ENCODE measurements at regions not wholly inside any gene's neighbourhood (a gene's known extent, or its start where the extent isn't known, plus 50 kb on each side); places are given as distances from the start of the nearest gene placed in this dataset.

DNA sequence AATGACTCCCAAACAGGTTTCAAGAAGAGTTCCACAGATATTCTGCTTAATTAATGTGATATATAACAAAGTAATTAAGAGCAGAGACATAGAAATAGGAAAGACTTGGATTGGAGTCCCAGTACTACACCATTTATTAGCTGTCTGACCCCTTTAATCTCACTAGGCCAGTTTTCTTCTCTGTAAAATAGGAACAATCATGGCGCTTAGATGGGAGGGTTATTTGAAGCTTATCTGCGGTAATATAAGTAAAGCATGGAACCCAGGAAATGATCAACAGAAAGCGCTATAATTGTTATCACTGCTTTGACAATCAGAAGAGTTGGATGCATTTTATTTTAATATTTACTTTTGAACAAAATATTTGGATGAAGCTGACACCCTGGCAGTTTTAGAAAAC lies 71.3 kb upstream of the IFNE start:
- Histone ChIP-seq H3K36me3 (ENCODE audit: low read depth) (no peaks in the 10 kb centered on the region), H3K9me3 (no peaks in the 10 kb centered on the region), H3K4me3 (no peak overlapping the region), H3K4me1 (ENCODE audit: low read depth) (peaks cover under 1% of the 10 kb centered on the region)
- DNase-seq (no peak), ATAC-seq (no peak)
- intact Hi-C loops (cut with DNase I, micrococcal nuclease) = no loop called here
- TF ChIP-seq, protein P1, sequence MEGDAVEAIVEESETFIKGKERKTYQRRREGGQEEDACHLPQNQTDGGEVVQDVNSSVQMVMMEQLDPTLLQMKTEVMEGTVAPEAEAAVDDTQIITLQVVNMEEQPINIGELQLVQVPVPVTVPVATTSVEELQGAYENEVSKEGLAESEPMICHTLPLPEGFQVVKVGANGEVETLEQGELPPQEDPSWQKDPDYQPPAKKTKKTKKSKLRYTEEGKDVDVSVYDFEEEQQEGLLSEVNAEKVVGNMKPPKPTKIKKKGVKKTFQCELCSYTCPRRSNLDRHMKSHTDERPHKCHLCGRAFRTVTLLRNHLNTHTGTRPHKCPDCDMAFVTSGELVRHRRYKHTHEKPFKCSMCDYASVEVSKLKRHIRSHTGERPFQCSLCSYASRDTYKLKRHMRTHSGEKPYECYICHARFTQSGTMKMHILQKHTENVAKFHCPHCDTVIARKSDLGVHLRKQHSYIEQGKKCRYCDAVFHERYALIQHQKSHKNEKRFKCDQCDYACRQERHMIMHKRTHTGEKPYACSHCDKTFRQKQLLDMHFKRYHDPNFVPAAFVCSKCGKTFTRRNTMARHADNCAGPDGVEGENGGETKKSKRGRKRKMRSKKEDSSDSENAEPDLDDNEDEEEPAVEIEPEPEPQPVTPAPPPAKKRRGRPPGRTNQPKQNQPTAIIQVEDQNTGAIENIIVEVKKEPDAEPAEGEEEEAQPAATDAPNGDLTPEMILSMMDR (IDR thresholded peaks at IDR 0.05) = no peak

DNA sequence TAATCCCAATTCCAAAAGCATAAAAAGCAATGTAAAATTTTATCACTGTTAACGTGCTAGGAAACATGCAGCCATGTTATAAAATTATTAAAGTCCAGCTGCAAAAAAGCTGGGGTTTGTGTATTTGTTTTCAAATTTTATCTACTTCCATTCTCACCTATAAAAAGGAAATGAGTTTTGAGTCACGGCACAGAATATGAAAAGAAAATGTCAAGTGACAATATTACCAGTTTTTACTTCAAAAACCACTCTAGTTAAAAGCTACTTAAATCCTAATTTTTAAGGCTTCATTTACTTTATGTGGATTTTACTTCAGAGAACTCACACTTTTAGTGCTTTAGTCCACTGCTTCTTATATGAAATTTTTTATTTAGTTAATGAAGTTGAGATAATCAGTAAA lies 72.7 kb upstream of the IFNE start:
- H3K9me3 ChIP-seq = no peaks in the 10 kb centered on the region
- H3K36me3 ChIP-seq (ENCODE audit: low read depth) = no peaks in the 10 kb centered on the region
- TF ChIP-seq, protein P1 (IDR thresholded peaks at IDR 0.05) = no peak
- intact Hi-C loops (cut with DNase I, micrococcal nuclease) = no loop called here
- H3K4me1 ChIP-seq (ENCODE audit: low read depth) = peaks cover 12% of the 10 kb centered on the region
- H3K4me3 ChIP-seq = no peak overlapping the region
- no peak for ATAC-seq
- DNase-seq = no peak

DNA sequence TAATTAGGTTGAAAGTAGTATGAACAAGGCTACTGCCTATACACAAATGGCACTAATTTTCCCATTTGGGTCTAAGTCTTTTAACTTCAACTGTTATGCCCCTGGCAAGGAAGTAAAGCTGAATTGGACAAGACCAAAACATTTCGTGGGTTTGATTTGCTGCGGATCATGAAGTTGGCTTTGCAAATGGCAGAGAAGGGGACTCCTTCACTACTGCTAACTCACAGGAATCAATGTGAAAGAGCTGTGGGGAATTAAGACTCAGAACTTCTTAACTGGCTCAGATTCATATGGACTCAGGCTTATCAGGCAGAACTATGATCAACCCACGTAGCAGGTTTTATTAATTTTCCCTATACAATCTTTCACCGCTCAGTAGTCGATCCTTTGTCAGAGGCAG lies 73.8 kb upstream of the IFNE start:
- DNase-seq (no peak), ATAC-seq (no peak)
- intact Hi-C loops (cut with DNase I, micrococcal nuclease) = no loop called here
- TF ChIP-seq, protein P1 (IDR thresholded peaks at IDR 0.05) = no peak
- Histone ChIP-seq H3K9me3 (no peaks in the 10 kb centered on the region), H3K4me1 (ENCODE audit: low read depth) (peaks cover 12% of the 10 kb centered on the region), H3K36me3 (ENCODE audit: low read depth) (no peaks in the 10 kb centered on the region), H3K4me3 (no peak overlapping the region)

DNA sequence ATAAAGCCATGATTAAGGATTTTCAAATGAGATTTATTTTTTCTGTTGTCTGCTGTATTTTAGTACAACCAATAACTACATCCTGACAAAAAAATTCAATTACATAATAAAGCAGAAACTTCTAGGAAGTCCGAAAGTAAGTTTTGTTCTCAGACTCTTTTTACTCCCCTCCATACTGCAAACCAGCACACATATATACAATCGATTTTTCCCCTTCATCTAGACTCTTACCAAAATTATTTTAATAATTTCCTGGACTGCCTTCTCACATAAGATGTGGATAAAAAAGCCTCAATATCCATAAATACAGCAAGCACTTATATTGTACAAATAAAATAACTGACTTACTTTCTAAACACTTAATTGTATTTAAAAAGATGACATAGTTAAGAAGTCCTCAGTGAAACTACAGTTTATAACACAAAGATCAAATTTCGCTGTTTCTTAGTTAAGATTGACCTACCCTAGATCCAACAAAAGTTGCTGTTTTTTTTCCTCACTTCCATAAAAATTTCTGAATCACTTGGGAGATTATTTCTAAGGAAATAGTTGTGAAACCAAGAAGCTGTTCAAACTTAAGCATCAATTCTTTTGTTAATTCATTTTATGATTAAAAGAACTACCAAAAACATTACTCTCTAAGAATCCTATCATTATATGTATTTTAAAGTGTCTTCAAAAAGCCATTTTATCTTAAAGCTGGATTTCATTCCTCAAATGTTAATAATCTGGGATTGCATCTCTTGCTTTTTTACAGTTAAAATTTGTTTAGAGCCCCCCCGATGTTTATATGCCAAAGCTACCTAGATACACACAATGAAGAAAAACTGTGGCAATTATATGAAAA lies 74.7 kb upstream of the IFNE start:
- TF ChIP-seq, protein P1 (IDR thresholded peaks at IDR 0.05) = no peak
- ATAC-seq (no peak), DNase-seq (no peak)
- H3K9me3 ChIP-seq = no peaks in the 10 kb centered on the region
- H3K36me3 ChIP-seq (ENCODE audit: low read depth) = no peaks in the 10 kb centered on the region
- H3K4me3 ChIP-seq = no peak overlapping the region
- peaks cover 12% of the 10 kb centered on the region for H3K4me1 ChIP-seq (ENCODE audit: low read depth)
- intact Hi-C loops (cut with DNase I, micrococcal nuclease) = no loop called here

DNA sequence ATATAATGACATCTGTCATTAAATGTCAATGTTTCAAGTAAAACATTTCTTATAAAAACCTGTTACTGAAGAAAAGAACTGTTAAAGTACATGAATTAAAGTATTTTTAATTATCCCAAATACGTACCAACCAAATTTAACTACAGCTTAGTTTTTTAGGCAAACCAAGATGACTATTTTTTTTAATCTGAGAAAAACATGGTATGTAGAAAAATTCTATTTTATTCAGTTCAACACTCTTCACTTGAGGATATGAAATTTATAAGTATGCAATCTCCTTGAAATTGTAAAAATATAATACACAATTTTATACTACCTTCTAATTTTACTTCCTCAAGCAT lies 75.3 kb upstream of the IFNE start:
- intact Hi-C loops (cut with DNase I, micrococcal nuclease) = no loop called here

More for the DNA sequence above, 75.3 kb upstream of the IFNE start:
- Histone ChIP-seq H3K36me3 (ENCODE audit: low read depth) (no peaks in the 10 kb centered on the region), H3K9me3 (no peaks in the 10 kb centered on the region), H3K4me3 (no peak overlapping the region), H3K4me1 (ENCODE audit: low read depth) (peaks cover 12% of the 10 kb centered on the region)
- DNase-seq (no peak), ATAC-seq (no peak)
- TF ChIP-seq, protein P1 (IDR thresholded peaks at IDR 0.05) = no peak

Measured in mucosa of descending colon (tissue), 3 donors.